Hippocampal formation (tissue), 2 donors: ENCODE measurements at regions not wholly inside any gene's neighbourhood (a gene's known extent, or its start where the extent isn't known, plus 50 kb on each side); places are given as distances from the start of the nearest gene placed in this dataset.

Source experiments
- DNase-seq, 2 donors: peaks; one replicate each; lab custom pipeline; 2025; lab: John Stamatoyannopoulos, UW

DNA sequence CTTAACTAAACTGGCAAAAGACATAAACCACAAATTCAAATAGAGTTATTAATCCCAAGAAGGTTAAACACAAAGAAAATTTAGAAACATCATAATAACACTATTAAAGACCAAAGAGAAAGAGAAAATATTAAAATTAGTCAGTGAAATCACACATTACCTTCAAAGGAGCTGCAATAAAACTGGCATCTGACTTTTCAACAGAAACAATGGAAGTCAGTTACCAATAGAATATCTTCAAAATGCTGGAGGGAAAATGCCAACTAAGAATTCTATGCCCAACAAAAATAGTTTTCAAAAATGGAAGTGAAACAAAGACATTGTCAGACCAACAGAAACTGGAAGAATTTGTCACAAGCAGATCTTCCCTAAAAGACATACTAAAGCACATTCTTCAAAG, 68.7 kb upstream of the RNF7 start:
- no peak for DNase-seq

- DNase-seq: no peak
These were observed 60.4 kb upstream of the RNF7 start for GRCh38 chr3:141677701-141678100.

GRCh38 chr3:141680620-141681389, 57.3 kb upstream of the RNF7 start:
- DNase-seq: no peak

DNA sequence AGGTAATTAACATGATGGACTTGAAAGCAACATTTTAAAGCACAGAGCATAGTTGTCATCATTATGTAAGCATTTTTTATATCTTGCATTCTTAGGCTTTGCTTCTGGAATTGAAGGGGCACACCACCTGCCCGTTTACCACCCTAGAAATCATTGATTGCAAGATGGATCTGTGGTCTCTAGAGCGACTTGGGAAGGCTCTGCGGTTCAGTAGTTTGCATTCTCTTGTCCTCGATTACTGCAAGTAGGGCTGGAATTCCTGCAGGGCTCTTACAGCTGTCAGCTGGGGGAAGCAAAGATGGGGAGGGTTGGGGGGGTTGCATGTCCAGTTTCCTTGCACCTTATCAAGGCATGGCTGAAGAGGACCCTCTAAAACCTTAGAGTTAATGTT, 56.7 kb upstream of the RNF7 start:
- DNase-seq: no peak

GRCh38 chr3:141682007-141682406, 56.1 kb upstream of the RNF7 start:
- no peak for DNase-seq

GRCh38 chr3:141682921-141683320, 55.2 kb upstream of the RNF7 start:
- DNase-seq: no peak

DNA sequence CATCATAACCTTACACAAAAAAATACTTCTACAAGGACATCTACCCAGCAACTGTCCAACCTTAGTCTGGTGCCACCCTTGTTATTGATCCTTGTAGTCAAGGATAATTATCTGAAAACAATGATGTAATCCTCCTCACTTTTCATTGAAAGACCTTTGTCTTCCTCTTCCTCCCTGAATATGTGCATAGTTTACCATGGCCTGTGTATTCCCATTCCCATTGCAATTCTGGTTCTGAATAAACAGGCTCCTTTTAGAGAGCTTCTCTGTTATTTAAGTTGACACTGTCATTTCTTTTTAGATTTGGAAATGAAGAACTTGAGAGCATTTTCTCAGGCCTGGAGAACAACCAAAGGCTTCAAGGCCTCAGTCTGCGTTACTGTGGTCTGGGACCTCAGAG, 53.3 kb upstream of the RNF7 start:
- DNase-seq: no peak

DNA sequence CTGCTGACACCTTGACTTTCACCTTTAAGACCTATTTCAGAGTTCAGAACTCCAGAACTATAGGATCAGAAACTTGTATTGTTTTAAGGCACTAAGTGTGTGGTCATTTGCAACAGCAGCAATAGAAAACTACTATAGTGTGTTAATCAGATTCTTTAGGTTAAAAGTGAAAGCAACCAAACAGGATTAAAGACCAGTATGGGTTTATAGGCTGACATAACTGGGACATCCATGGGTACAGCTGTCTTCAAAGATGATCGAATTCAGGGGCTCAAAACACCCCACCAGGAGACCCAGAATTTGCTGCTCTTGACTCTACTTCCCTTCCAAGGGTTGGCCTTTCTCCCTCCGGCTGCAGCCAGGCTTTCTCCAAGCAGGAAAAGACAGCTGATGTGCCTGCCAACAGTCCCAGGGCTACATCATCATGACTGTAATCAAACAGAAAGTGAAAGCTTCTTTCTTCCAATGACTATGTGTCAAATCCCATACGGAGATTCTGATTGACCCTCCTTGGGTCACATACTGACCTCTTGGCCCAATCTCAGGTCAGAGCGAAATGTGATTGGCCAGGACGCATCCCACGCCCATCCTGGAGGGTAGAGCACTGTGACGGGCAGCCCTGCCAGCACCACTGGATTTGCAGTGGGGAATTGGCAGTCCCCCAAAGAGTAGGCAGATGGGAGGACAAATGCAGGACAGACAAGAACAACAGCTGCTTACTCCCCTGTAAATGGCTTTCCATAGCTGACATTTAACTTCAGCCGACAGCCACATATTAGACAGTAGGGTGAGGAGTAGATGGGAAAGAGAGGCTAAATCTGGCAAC, 51.4 kb upstream of the RNF7 start:
- DNase-seq: peak; percentile 69 to 82
